ENCODE measurements at regions not wholly inside any gene's neighbourhood (a gene's known extent, or its start where the extent isn't known, plus 50 kb on each side); places are given as distances from the start of the nearest gene placed in this dataset.
"Not testable (repeated sequence)": the region's sequence is repeated elsewhere in the genome, so short reads cannot be mapped to it uniquely, and the experiment has no call there.

- DNase-seq (ENCODE audit: low read depth): no peak
Observed at GRCh38 chrX:106363214-106363613, 195.1 kb downstream of the PWWP3B start.

DNA sequence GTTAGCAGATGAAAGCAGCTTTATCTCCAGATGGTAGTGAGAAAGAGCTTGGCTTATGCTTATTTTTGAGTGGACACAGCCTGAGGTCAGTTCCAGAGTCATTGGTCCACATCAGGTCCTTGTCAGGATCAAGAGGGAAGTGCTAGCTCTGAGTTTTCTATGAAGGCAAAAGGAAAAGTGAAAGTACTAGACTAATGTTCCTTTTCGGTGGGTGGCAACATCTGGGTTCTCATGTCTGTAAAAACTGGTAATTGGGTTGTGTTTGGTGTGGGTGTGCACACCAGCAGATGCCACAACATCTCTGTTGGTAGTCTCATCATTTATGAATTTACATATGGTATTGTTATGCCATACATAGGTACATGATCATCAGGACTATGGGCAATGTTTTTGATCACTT is 210.5 kb downstream of the PWWP3B start:
- DNase-seq (ENCODE audit: low read depth): no peak

DNA sequence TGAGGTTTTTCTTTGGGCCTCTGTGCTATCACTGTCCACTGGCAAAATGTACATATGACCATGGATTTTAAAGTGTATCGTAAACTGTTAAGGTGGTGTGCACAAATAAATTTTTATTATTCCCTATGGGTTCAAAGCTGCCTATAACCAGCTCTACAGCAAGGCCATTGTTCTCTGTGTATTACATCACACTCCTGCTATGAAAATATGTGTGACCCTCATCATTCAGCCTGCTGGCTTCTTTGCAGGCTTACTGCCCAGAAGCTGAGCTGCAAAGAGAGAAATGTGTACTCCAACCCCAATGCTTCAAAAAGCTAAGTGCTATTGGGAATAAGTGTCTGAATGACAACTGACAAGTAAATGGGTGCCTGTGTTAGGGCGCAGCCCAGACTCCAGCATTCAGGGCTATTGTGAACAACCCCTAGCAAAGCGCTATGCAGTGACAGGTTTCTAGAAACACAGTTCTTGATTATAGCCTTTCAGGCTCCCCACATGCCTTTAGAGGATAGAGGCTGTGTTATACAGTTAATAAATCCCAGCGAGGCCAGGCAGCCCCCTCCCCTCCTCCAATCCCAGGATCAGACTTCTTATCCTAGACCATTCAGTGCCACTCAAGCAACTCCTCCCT is 220.4 kb upstream of the RADX start:
- no peak for DNase-seq (ENCODE audit: low read depth)

GRCh38 chrX:106392346-106392745 is 219.4 kb upstream of the RADX start:
- DNase-seq (ENCODE audit: low read depth): no peak

DNA sequence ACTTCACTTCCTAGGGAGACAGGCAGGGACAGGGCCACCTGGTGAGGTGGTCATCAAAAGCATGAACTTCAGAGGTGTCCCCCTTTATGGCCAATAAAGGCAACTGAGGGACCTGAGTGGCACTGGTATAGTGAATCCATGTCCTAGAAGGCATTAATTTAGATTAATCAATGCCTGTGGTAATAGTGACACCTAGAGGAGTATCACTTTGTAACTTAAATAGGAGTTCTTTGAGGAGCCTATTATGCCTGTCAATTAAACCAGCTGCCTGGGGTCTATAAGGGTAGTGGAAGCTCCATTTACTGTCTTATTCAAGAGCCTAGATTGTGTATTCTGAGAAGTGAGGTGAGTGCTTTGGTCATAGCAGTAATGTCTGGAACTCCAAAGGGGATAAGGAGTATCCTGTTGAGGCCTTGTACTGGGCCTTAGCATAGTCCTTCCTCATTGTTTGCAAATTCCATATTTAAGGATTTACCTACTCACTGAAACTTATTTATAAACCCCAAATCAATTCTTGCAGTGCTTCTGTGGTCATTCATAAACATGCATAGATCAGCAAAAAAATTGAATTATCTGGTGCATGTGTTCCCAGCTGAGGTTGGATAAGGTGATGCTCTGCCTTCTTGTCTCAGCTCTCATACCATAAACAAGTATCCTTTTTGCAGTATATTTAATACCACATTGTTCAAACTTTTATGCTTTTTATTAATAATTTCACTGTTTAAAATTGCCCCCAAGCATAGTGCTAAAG is 213.8 kb upstream of the RADX start:
- no peak for DNase-seq (ENCODE audit: low read depth)

GRCh38 chrX:106401965-106402559 is 209.7 kb upstream of the RADX start:
- no peak for DNase-seq (ENCODE audit: low read depth)

DNA sequence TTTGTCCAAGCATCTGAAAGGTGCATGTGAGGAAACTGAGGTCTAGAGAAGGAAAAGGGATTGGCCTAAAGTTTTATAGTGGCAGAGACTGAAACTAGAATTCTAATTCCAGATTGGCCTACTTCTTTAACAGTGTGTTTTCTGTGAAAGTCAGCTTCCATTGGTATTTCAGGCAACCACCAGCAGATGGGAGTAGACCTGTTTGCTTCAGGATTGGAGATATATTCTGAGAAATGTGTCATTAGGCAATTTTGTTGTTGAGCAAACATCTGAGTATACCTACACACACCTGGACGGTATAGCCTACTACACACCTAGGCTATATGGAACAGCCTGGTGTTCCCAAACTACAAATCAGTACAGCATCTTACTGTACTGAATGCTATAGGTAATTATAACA is 207.3 kb upstream of the RADX start:
- DNase-seq (ENCODE audit: low read depth): no peak

- DNase-seq (ENCODE audit: low read depth): no peak
Observed at GRCh38 chrX:106415276-106415895, 196.4 kb upstream of the RADX start.

- DNase-seq (ENCODE audit: low read depth): no peak
Observed at GRCh38 chrX:106436691-106437090, 175.1 kb upstream of the RADX start.

- no peak for DNase-seq (ENCODE audit: low read depth)
Observed at GRCh38 chrX:106437407-106437806, 174.4 kb upstream of the RADX start.

- DNase-seq (ENCODE audit: low read depth): no peak
Observed at GRCh38 chrX:106450405-106450804, 161.4 kb upstream of the RADX start.

DNA sequence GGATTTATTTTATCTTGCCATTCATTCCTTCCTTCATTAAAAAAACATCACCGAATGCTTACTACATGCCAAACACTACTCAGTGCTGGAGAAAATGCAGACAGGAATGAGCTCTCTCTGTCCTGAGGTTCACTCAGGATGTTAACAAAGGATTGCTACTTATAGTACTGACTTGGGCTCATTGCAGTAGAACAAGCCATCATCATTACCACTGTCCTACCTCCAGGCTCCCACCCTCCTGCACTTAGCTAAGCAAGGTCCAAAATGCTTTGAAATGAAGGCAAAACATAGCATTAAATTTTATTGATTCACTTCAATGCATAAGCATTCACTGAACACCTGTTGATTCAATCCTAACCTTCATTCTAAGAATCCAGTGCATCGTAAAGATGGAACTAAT is 159.8 kb upstream of the RADX start:
- no peak for DNase-seq (ENCODE audit: low read depth)

DNA sequence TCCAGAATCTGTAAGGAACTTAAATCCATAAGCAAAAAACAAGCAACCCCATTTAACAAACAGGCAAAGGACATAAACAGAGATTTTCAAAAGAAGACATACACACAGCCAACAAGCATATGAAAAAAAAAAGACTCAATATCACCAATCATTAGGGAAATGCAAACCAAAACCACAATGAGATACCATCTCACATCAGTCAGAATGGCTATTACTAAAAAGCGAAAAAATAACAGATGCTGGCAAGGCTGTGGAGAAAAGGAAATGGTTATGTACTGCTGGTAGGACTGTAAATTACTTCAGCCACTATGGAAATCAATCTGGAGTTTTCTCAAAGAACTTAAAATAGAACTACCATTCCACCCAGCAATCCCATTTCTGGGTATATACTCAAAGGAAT is 156.8 kb upstream of the RADX start:
- no peak for DNase-seq (ENCODE audit: low read depth)

DNA sequence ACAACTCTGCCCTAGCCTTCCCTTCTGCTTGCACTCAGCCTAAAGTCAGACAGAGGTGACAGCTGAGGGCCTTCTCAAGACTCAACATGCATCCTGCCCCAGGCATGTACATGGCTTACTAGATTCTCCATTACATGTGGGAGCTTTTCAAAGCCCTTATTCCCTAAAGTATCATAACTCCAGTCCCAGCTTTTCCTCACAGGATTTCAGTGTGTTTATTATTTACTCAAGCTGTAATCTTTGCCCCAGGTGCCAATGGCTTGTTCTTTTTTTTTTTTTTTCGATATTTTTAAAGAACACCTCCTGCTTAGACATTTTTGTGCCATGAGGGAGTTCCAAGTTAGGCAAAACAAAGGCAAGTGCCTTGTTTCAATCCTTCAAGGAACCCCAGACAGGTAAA is 154.0 kb upstream of the RADX start:
- DNase-seq (ENCODE audit: low read depth): no peak

GRCh38 chrX:106467422-106467821 is 144.4 kb upstream of the RADX start:
- no peak for DNase-seq (ENCODE audit: low read depth)

DNA sequence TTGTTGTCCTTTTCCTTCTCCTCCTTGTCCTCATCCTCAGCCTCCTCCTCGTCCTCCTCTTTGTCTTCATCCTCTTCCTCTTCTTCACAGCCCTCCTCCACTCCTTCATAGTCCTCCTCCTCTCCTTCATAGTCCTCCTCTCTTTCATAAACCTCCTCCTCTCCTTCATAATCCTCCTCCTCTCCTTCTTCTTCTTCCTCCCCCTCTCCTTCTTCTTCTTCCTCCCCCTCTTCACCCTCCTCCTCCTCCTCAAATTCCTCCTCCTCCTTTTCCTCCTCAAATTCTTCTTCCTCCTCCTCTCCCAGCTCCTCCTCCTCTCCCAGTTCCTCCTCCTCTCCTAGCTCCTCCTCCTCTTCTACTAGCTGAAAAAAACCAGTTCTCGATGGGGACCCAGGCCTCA is 143.8 kb upstream of the RADX start:
- no peak for DNase-seq (ENCODE audit: low read depth)

GRCh38 chrX:106468433-106468832 is 143.3 kb upstream of the RADX start:
- DNase-seq (ENCODE audit: low read depth): no peak

- DNase-seq (ENCODE audit: low read depth): no peak
Observed at GRCh38 chrX:106479920-106480319, 131.9 kb upstream of the RADX start.

GRCh38 chrX:106481341-106481740 is 130.4 kb upstream of the RADX start:
- peak; percentile 16 for DNase-seq (ENCODE audit: low read depth)

DNA sequence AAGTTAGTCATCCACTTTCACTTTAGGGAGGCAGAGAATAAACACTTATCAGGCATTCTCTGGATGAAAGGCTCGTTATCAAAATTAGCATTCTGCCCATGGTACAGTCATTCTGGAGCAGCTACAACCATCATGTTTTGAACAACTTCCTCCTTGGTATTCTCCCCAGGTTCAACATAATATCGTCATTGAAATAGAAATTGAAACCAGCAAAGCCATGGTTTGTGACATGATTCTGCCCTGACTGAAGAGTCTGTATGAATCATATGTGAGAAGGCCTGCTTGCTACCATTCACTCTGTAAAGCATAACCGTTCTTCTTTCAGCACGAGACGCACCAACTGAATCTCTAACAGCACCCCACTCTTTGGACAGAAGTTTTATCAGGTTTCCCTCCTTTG is 127.5 kb upstream of the RADX start:
- DNase-seq (ENCODE audit: low read depth): no peak

GRCh38 chrX:106493210-106493816 is 118.5 kb upstream of the RADX start:
- not testable (repeated sequence) for DNase-seq (ENCODE audit: low read depth)

DNA sequence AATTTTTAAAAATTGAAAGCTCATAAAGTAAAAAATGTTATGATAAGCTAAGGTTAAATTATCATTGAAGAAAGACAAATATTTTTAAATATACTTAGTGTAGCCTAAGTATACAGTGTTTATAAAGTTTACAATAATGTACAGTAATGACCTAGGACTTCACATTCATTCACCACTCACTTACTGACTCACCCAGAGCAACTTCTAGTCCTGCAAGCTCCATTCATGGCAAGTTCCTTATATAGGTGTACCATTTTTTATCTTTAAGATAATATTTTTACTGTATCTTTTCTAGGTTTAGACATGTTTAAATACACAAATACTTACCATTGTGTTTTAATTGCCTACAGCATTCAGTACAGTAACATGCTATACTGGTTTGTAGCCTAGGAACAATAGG is 112.3 kb upstream of the RADX start:
- DNase-seq (ENCODE audit: low read depth): no peak
